ENCODE measurements at regions not wholly inside any gene's neighbourhood (a gene's known extent, or its start where the extent isn't known, plus 50 kb on each side); places are given as distances from the start of the nearest gene placed in this dataset.

DNA sequence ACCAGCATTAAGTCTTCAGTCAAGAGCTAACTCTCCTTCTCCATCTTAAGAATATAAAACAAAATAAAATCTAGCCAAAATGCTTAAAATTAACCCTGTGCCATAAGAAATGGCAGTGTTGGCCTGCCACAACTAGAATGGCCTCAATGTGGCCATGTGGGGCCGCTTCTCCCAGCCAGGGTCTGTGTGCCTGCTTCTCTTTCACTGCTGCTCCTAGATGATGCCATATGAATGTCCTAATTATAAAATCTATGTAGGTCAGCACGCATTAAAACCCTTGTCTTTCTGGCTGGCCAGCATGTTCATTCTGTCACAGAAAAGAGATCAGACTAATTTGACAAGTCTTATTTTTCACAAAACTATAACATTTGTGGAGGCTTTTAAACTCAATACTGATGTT, 102.6 kb downstream of the C6orf118 start:
- Histone ChIP-seq H3K4me2 (ENCODE audit: low read length) (no peak overlapping the region), H3K36me3 (ENCODE audit: insufficient read depth, low read length) (no peaks in the 10 kb centered on the region), H3K9me2 (ENCODE audit: insufficient read depth, low read length) (no peaks in the 10 kb centered on the region), H3F3A (ENCODE audit: insufficient read depth, low read length, poor library complexity, severe bottlenecking) (no peaks in the 10 kb centered on the region), H3K9ac (ENCODE audit: low read length) (no peak overlapping the region), H3K79me2 (replicated peaks; ENCODE audit: insufficient read depth, low read length) (no peaks in the 10 kb centered on the region), H2AFZ (ENCODE audit: low read depth, low read length) (no peak overlapping the region), H3K4me3 (ENCODE audit: low read length) (no peak overlapping the region), H4K20me1 (ENCODE audit: insufficient read depth) (no peaks in the 10 kb centered on the region), H3K27me3 (ENCODE audit: insufficient read depth, low read depth, low read length) (no peaks in the 10 kb centered on the region), H3K9me3 (ENCODE audit: low read length) (no peaks in the 10 kb centered on the region), H3K27ac (ENCODE audit: low read length) (no peak overlapping the region)
- no peak for TF ChIP-seq RAD21 (conservative IDR thresholded peaks at IDR 0.05)
- TF ChIP-seq, protein P1, sequence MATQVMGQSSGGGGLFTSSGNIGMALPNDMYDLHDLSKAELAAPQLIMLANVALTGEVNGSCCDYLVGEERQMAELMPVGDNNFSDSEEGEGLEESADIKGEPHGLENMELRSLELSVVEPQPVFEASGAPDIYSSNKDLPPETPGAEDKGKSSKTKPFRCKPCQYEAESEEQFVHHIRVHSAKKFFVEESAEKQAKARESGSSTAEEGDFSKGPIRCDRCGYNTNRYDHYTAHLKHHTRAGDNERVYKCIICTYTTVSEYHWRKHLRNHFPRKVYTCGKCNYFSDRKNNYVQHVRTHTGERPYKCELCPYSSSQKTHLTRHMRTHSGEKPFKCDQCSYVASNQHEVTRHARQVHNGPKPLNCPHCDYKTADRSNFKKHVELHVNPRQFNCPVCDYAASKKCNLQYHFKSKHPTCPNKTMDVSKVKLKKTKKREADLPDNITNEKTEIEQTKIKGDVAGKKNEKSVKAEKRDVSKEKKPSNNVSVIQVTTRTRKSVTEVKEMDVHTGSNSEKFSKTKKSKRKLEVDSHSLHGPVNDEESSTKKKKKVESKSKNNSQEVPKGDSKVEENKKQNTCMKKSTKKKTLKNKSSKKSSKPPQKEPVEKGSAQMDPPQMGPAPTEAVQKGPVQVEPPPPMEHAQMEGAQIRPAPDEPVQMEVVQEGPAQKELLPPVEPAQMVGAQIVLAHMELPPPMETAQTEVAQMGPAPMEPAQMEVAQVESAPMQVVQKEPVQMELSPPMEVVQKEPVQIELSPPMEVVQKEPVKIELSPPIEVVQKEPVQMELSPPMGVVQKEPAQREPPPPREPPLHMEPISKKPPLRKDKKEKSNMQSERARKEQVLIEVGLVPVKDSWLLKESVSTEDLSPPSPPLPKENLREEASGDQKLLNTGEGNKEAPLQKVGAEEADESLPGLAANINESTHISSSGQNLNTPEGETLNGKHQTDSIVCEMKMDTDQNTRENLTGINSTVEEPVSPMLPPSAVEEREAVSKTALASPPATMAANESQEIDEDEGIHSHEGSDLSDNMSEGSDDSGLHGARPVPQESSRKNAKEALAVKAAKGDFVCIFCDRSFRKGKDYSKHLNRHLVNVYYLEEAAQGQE (IDR thresholded peaks at IDR 0.05; ENCODE audit: borderline replicate concordance): no peak
- no peak for TF ChIP-seq MXI1 (conservative IDR thresholded peaks at IDR 0.05; ENCODE audit: poor library complexity, severe bottlenecking)
- TF ChIP-seq, protein P2, sequence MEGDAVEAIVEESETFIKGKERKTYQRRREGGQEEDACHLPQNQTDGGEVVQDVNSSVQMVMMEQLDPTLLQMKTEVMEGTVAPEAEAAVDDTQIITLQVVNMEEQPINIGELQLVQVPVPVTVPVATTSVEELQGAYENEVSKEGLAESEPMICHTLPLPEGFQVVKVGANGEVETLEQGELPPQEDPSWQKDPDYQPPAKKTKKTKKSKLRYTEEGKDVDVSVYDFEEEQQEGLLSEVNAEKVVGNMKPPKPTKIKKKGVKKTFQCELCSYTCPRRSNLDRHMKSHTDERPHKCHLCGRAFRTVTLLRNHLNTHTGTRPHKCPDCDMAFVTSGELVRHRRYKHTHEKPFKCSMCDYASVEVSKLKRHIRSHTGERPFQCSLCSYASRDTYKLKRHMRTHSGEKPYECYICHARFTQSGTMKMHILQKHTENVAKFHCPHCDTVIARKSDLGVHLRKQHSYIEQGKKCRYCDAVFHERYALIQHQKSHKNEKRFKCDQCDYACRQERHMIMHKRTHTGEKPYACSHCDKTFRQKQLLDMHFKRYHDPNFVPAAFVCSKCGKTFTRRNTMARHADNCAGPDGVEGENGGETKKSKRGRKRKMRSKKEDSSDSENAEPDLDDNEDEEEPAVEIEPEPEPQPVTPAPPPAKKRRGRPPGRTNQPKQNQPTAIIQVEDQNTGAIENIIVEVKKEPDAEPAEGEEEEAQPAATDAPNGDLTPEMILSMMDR (IDR thresholded peaks at IDR 0.05; ENCODE audit: poor library complexity, severe bottlenecking): no peak
- TF ChIP-seq EZH2 (IDR thresholded peaks at IDR 0.05; ENCODE audit: borderline replicate concordance, insufficient read depth, low read length, poor library complexity, severe bottlenecking): no peak
- no peak for TF ChIP-seq POLR2AphosphoS5 (IDR thresholded peaks at IDR 0.05)

DNA sequence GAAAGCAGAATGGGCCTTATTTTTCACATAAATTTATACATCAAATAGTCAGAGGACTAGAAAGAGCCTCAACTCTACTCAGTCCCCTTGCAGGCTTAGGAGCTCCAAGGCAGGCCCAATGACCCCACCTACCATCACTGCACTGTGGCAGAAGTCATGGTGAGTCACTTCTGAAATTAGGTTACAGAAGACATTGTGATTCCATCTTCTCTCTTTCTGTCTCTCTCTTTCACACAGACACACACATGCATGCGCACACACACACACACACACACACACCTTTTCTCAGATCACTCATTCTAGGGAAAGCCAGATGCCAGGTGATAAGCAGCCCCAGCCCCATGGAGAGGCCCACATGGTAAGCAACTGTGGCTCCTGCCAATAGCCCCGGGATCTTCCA, 103.8 kb downstream of the C6orf118 start:
- no peak overlapping the region for H3K4me3 ChIP-seq (ENCODE audit: low read length)
- H4K20me1 ChIP-seq (ENCODE audit: insufficient read depth): no peaks in the 10 kb centered on the region
- no peak overlapping the region for H3K9ac ChIP-seq (ENCODE audit: low read length)
- no peak overlapping the region for H3K27ac ChIP-seq (ENCODE audit: low read length)
- no peaks in the 10 kb centered on the region for H3K79me2 ChIP-seq (replicated peaks; ENCODE audit: insufficient read depth, low read length)
- TF ChIP-seq RAD21 (conservative IDR thresholded peaks at IDR 0.05) (no peak), TAF1 (IDR thresholded peaks at IDR 0.05; ENCODE audit: low read depth) (no peak), EZH2 (IDR thresholded peaks at IDR 0.05; ENCODE audit: borderline replicate concordance, insufficient read depth, low read length, poor library complexity, severe bottlenecking) (no peak)
- TF ChIP-seq, protein P1 (IDR thresholded peaks at IDR 0.05; ENCODE audit: borderline replicate concordance): no peak
- TF ChIP-seq, protein P2 (IDR thresholded peaks at IDR 0.05; ENCODE audit: poor library complexity, severe bottlenecking): no peak
- H3K4me2 ChIP-seq (ENCODE audit: low read length): no peak overlapping the region
- H3K27me3 ChIP-seq (ENCODE audit: insufficient read depth, low read depth, low read length): no peaks in the 10 kb centered on the region
- no peak overlapping the region for H2AFZ ChIP-seq (ENCODE audit: low read depth, low read length)
- no peaks in the 10 kb centered on the region for H3K9me2 ChIP-seq (ENCODE audit: insufficient read depth, low read length)
- no peaks in the 10 kb centered on the region for H3K9me3 ChIP-seq (ENCODE audit: low read length)
- no peaks in the 10 kb centered on the region for H3K36me3 ChIP-seq (ENCODE audit: insufficient read depth, low read length)
- no peaks in the 10 kb centered on the region for H3F3A ChIP-seq (ENCODE audit: insufficient read depth, low read length, poor library complexity, severe bottlenecking)

Data from neural cell (in vitro differentiated cells).